Left renal cortex interstitium (tissue), 4 donors: ENCODE measurements at regions not wholly inside any gene's neighbourhood (a gene's known extent, or its start where the extent isn't known, plus 50 kb on each side); places are given as distances from the start of the nearest gene placed in this dataset.
"Not testable (repeated sequence)": the region's sequence is repeated elsewhere in the genome, so short reads cannot be mapped to it uniquely, and the experiment has no call there.

ENCODE experiments used
- DNase-seq, 4 donors: peaks; one replicate each; pipeline ENCODE4 v3.0.0-alpha.2; 2013; ENCODE audit warnings: low read depth in 4 of 4, low spot score in 2 of 4, missing footprints in 1 of 4

DNA sequence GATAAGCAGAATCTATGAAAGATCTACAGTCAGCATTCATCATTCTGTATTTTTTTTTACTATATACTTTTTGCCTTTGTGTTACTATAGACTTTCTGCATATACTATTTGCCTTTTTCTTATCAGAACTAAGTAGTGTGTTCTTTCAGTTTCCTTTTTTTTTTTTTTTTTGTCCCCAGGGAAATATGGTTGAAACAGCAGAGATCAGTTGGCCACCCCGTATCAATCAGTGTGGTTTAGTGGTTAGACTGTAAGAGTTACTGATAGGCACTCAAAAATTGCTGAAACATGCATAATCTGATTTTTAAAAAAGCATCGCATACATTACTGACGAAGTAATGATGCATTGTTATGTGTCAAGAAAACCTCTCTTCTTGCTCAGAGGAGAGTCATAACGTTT is 990.8 kb upstream of the EDIL3 start:
- no peak for DNase-seq

DNA sequence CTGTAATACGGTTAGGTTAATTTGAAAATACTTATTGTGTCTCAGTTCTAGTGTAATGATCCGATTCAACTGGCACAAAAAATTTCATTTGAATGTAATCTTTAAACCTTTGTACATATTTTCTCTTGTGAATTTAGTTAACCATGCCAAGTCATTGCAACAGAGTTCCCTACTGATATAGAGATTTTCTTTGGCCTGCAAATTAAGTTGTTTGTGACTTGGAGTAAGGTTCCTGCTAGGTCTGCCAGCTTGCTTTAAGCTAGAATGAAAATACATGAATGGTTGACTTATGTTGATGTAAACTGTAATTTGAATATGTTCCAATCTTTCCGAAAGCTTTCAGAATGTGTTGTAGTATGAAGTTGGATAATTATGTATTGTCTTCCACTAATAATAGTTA is 1004.1 kb upstream of the EDIL3 start:
- no peak for DNase-seq

DNA sequence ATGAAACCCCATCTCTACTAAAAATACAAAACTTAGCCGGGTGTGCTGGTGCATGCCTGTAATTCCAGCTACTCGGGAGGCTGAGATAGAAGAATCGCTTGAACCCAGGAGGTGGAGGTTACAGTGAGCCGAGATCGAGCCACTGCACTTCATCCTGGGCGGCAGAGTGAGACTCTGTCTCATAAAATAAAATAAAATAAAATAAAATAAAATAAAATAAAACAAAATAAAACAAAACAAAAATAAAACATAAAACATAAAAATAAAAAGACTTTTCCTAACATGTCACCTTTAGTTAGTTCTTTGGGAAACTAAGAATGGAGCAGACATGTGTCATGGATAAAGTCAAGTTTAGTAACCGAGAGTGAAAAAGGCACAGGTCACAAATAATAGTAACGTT is 1007.6 kb upstream of the EDIL3 start:
- DNase-seq, result not testable (repeated sequence)

DNA sequence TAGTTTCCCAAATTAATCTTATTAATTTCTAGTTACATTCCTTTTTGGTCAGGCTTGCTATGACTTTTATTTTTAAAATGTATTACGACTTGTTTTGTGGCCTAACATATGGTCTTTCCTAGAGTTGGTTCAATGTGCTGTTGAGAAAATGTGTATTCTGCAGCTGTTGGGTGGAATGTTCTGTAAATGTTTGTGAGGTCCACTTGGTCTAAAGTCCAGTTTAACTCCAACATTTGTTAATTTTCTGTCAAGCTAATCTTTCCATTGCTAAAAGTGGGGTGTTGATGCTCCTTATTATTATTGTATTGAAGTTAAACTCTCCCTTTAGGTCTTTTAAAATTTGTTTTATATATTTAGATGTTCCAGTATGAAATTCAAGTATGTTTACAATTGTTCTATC is 1010.8 kb upstream of the EDIL3 start:
- no peak for DNase-seq

DNA sequence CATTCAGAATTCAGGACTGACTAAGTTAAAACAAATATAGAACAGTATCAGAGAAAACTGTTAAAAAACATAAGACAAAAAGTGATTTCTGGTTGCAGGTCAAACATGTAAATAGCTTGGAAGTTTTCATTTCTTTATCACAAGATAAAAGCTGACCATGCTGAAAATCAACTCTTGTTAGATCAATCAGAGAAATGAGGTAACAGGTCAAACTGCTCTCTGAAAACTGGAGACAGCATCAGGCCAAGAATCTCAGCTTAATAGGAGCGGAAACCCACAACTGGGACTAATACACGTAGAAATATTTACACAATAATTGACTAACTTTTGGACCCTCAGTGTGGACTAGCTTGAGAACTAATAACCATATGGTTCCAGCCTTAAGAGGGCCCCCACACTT is 1012.8 kb upstream of the EDIL3 start:
- DNase-seq, result no peak

DNA sequence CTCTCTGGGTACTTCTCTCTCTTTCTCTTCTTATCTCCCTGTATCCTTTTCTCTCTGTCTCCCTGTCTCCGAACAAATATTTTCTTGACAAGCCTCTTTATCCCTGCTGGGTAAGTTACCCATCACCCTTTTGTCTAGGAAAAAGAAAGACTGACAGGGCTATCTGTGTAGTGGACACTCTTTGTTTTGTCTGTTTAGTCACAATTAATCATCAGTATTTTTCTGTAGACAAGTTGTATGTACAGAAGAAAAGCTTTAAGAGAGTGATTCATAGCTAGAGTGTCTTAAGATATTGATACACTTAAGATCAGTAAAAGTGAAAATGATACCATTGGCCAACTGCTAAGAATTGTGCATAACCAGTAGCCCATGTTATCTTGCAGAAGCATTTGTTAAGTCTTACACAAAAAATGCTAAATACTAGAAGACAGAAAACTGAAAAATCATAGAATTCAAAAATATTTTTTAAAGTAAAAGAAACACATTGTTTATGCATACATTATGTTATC is 1043.8 kb upstream of the EDIL3 start:
- no peak for DNase-seq

DNA sequence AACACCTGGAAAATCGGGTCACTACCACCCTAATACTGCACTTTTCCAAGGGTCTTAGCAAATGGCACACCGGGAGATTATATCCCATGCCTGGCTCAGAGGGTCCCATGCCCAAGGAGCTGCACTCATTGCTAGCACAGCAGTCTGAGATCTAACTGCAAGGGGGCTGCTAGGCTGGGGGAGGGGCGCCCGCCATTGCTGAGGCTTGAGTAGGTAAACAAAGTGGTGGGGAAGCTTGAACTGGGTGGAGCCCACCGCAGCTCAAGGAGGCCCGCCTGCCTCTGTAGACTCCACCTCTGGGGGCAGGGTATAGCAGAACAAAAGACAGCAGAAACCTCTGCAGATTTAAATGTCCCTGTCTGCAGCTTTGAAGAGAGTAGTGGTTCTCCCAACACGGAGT is 1047.0 kb upstream of the EDIL3 start:
- DNase-seq, result not testable (repeated sequence)

DNA sequence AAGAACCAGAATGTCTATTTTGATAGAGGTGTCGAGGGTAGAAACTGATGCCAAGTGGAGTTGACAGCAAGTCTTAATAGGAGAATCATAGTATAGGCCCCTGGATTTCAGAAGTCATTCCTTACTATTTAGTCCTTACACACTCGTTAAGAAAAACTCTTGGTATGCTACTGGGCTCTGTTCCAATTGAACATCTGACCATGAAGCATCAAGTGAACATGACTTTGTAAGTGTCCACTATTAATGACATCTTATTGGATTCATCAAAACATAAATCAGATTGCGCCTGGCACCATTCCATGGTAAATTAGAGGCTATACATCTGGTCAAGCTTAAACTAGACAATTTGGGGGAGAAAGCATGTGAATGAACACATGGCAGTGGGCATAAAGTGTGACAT is 1056.5 kb upstream of the EDIL3 start:
- no peak for DNase-seq

DNA sequence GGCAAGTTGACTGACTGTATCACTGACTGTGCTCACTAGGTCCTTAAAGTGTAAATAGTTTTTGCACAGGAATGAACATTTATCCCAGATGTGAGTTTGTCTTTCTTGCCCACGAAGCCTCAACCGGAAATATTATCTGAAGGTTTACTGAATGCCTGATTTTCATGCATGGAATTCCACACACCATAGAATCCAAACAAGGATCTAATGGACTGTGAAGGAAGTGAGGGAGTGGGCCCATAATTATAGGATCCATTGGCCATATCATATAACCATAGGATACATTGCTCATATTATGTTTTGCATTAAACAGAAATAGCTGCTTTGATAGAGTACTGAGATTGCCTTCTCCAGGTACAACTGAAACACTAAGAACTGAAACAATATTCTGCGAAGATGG is 1057.2 kb upstream of the EDIL3 start:
- no peak for DNase-seq

DNA sequence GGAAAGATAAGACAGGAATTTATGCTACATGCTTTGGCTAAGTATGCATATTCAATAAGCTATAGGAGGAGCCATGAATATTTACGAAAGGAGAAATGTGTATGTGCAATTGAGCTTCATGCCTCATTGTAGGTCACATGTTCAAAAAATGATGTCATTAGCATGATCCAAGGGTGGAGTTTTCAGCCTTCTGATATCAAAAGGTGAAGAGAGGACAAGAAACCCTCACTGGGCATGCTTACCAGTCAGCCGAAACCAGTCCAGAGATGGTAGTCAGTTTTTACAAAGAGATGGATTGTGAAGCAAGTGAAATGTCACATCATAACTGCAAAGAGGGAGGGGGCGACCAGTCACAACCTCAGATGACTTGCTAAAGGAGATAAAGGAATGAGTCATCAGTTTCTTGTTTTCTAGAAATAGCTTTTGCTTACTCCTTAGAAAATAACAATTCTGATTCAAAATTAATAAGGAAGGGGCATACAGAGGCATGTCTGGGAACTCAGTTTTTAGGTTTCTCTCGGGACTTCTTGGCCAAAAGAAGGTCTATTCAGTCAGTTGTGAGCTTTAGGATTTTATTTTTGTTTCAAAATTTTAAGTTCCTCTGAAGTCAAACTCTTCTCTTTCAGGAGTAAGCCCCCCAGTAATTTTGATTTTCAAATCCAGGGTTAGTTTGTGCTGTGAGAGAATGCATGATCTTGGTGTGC is 1067.8 kb upstream of the EDIL3 start:
- DNase-seq, result no peak

DNA sequence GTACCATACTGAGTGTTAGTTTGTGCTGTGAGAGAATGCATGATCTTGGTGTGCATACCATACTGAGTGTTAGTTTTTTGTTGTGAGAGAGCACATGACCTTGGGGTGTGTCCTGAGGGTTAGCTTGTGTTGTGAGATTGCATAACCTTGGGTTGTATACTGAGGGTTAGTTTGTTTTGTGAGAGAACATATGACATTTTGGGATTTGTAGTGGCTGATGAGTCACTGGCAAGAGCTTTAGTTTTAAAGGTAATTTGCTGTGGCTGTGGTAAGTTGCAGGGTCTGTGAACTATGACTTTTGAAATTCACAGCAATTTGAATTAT is 1068.3 kb upstream of the EDIL3 start:
- no peak for DNase-seq

DNA sequence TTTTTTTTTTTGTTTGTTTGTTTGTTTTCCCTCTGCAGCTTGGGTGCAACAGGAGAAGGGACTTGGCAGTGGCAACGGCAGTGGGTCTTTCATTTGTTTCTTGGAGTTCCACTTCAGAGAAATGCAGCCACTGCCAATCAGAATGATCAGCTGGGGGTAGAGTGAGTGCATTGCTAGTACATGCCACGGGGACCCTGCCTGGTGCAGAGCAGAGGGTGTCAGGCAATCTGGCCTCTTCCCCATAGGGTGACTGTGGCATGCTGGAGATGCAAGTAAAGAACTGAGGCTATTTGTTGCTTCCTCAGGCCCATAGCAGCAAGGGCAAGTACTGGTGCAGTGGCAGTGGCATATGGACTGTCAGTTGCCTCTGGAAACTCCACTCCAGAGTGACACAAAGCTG is 1073.6 kb upstream of the EDIL3 start:
- no peak for DNase-seq

DNA sequence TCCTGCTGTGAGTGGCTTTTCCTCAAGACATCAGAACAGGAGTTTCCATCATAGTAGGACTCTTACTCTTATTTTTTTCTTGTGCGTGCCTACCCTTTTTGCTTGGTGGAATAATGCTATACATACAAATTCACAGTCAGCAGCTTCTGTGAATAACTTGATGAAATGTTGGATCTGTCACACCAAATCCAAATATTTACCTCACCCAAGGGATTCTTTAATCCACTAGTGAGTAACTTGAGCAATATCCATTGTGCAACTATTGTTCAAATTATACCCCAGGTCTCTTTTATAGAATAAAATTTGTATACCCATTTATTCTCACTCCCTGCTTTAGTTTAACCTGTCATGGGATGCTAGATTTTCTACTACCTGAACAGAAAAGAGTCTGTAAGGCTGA is 1078.3 kb upstream of the EDIL3 start:
- DNase-seq, result no peak

DNA sequence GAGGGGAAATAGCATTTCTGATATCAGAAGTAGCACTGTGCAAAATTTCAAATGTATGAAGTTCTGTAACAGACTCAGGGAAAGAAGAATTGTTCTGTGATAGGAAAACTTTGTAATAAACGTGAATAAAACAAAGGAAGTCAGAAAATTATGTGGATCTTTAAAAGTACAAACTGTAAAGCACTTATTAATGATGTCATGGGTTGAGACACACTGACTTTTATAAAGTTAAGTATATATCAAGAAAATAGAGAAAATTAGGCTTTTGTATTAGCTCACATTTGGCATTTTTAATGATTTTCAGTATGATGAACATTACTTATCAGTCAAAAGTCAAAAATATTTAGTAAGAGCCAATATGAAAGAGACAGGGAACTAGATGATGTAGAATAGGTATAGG is 1081.7 kb upstream of the EDIL3 start:
- DNase-seq, result no peak

DNA sequence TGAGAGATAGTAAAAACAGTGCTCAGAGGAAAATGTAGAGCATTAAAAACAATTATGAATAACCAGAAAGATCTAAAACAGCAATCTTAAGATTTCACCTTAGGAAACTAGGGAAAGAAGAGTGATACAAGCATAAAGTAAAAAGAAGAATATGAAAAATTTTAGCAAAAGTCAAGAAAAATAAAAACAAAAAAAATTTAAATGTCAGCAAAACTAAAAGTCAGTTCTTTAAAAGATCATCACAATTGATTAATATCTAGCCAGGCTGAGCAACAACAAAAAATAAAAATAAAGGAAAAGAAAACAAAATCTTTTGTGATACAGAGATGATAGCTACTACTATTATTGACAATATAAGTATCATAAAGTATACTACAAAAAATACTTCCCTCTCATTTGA is 1088.1 kb upstream of the EDIL3 start:
- no peak for DNase-seq

DNA sequence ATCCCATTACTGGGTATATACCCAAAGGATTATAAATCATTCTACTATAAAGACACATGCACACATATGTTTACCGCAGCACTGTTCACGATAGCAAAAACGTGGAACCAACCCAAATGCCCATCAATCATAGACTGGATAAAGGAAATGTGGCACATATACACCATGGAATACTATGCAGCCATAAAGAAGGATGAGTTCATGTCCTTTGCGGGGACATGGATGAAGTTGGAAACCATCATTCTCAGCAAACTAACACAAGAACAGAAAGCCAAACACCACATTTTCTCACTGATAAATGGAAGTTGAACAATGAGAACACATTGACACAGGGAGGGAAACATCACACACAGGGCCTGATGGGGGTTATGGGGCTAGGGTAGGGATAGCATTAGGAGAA is 1090.5 kb upstream of the EDIL3 start:
- DNase-seq, result not testable (repeated sequence)

DNA sequence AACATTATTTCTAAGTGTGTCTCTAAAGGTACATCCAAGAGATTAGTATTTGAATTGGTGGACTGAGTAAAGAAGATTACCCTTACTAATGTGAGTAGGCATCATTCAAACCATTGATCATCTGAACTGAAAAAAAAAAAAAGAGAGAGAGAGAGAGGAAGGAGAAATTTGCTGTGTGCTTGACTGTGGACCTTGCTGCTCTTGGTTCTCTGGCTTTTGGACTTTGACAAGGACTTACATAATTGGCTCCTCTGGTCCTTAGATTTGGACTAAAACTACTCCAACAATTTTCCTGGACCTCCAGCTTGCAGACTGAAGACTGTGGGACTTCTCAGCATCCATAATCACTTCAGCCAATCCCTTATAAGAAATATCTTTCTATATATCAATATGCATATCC is 1091.9 kb upstream of the EDIL3 start:
- no peak for DNase-seq

DNA sequence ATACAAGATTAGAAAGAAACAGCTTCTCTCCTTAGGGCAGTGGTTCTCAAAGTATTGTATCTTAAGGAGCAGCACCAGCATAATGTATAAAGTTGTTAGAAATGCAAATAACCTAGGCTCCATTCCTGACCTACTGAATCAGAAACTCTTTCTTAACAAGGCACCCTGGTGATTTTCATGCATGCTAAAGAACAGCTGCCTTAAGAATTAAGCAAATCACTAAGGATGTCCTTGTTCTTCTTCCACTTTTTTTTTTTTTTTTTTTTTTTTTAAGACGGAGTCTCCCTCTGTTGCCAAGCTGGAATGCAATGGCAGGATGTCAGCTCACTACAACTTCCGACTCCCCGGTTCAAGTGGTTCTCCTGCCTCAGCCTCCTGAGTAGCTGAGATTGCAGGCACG is 1095.2 kb upstream of the EDIL3 start:
- DNase-seq, result no peak

DNA sequence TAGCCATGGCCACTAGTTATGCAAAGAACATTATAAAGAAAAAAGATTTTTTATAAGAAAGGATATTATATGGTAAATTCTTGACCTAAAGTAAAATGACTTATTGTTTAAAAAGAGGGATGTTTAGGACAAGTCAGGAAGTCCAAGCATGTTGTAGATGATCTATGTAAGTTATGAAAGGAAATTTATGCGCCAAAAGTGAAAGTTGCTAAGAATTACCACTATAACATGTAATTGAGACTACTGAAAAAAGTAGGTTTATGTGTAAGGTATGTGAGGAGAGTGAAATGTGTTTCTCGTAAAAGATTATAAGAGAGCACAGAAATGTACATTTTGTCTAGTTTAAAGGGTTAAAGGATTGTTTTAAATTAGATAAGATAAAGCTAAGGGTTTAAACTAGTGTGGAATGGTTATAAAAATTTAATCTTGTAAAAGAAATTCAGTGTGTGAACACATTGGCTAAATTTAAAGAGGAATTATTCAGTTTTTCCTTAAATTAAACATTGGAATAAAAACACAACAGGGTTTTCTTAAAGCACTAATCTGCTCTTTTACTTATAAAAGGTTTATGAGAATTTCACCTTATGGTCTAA is 1100.4 kb upstream of the EDIL3 start:
- DNase-seq, result no peak

DNA sequence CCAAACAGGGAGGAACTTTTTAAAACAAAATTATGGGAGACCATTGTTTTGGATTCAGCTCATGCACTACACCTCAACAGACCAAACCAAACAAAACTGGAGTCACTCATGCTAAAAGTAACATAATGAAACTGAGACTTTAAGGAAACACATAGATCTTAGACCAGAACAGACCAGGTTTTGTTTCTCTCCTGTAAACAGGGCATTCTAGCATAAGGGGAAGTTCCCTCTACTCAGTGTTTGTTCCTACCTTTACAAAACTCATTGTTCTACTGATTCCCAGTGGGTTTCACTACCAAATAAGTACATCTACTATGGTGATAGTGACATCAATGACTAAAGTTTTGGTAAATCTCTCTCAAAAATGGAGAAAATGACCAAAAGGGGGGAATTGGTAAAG is 1103.6 kb upstream of the EDIL3 start:
- DNase-seq, result no peak

DNA sequence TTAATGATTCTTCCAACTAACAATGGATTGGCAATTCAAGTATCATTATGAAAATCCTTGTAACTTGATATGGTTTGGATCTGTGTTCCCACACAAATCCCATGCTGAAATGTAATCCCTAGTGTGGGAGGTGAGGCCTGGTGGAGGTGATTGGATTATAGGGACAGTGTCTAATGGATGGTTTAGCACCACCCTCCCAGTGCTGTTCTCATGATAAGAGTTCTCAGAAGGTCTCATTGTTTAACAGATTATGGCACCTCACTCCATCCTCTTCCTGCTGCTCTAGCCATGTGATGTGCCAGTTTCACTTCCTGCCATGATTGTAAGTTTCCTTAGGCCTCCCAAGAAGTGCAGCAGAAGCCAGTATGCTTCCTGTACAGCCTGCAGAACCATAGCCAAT is 1116.2 kb upstream of the EDIL3 start:
- DNase-seq, result no peak

DNA sequence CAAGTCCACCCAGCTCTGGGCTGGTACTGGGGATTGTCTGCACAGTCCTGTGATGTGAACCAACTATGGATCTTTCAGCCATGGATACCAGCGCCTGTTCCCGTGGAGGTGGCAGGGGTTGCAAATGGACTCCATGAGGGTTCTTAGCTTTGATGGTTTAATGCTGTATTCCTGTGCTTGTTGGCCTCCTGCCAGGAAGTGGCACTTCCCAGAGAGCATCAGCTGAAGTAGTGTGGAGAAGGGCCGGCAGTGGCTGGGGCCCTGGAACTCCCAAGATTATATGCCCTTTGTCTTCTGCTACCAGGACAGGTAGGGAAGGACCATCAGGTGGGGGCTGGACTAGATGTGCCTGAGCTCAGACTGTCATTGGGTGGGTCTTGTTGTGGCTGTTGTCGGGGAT is 1104.8 kb upstream of the COX7C start:
- no peak for DNase-seq

DNA sequence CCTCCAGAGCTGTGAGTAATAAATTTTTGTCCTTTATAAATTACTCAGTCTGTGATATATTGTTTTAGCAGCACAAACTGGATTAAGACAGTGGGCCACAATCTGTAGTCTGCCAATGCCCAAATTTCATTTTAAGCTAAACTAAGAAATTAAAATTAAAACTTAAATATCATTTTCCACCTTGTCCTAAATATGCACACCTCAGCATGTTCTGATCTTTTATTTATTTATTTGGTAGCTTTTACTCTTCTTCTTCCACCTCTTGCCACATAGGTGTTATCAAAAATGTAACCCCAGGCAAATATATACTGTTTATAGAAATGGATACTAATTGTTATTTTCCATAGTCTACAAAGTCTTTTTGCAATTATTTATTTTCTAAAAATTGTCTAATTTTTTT is 1102.2 kb upstream of the COX7C start:
- DNase-seq, result no peak
